ENCODE measurements at regions not wholly inside any gene's neighbourhood (a gene's known extent, or its start where the extent isn't known, plus 50 kb on each side); places are given as distances from the start of the nearest gene placed in this dataset.
"Not testable (repeated sequence)": the region's sequence is repeated elsewhere in the genome, so short reads cannot be mapped to it uniquely, and the experiment has no call there.

GRCh38 chr21:20221981-20222380 is 776.2 kb upstream of the NCAM2 start:
- not testable (repeated sequence) for DNase-seq (ENCODE audit: low read depth in 2 of 3, low spot score in 1 of 3)

DNA sequence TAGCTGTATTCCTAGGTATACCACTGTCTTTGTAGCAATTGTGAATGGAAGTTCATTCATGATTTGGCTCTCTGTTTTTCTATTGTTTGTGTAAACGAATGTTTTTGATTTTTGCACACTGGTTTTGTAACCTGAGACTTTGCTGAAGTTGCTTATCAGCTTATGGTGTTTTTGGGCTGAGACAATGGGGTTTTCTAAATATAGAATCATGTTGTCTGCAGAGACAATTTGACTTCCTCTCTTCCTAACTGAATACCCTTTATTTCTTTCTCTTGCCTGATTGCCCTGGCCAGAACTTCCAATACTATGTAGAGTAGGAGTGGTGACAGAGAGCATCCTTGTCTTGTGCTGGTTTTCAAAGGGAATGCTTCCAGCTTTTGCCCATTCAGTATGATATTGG is 761.6 kb upstream of the NCAM2 start:
- not testable (repeated sequence) for DNase-seq (ENCODE audit: low read depth in 2 of 3, low spot score in 1 of 3)

GRCh38 chr21:20249401-20249800 is 748.8 kb upstream of the NCAM2 start:
- no peak for DNase-seq (ENCODE audit: low read depth in 2 of 3, low spot score in 1 of 3)

GRCh38 chr21:20250337-20250736 is 747.9 kb upstream of the NCAM2 start:
- DNase-seq (ENCODE audit: low read depth in 2 of 3, low spot score in 1 of 3), result no peak

DNA sequence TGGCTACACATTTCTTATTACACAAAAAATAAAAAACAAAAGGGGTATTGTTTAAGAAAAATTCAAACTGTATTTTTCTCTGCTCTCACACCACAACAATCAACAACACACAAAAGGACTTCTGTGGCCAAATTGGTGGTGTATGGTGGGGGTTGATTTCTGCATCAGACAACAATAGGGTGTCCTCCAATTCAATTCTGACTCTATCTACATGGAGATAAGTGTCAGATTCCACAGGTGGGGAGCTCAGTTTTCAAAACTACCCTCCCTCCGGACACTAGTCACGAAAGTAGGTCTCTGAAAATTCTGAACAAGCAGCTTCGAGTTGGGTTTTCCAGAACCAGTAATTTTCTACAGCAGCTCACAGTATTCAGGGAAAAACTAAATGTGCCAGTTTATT is 744.9 kb upstream of the NCAM2 start:
- no peak for DNase-seq (ENCODE audit: low read depth in 2 of 3, low spot score in 1 of 3)

- DNase-seq (ENCODE audit: low read depth in 2 of 3, low spot score in 1 of 3), result no peak
Observed at GRCh38 chr21:20254964-20255363, 743.2 kb upstream of the NCAM2 start.

DNA sequence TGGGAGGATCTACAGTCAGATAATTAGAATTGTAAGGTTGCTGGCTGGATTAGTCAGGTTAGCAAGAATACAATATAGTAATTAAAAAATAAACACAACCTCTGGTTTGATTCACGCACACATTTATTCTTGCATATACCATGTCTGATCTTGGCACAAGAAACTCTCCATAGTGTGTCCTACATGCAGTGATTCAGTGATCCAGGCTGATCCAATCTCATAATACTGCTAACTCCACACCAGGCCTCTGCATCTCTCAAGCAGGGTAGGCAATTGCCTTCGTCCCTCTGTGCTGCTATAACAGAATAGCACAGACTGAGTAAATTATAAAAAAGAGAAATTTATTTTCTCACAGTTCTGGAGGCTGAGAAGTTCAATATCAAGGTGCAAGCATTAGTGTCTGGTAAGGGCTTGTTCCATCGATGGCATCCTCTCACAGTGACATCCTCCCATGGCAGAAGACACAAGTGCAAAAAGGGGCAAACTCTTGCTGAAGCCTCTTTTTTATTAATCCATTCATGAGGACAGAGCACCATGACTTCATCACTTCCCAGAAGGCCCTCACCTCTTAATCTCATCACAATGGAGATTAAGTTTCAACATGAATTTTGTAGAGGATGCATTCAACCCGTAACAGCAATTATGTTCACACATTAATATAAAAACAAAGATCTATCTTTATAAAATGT is 741.0 kb upstream of the NCAM2 start:
- no peak for DNase-seq (ENCODE audit: low read depth in 2 of 3, low spot score in 1 of 3)

DNA sequence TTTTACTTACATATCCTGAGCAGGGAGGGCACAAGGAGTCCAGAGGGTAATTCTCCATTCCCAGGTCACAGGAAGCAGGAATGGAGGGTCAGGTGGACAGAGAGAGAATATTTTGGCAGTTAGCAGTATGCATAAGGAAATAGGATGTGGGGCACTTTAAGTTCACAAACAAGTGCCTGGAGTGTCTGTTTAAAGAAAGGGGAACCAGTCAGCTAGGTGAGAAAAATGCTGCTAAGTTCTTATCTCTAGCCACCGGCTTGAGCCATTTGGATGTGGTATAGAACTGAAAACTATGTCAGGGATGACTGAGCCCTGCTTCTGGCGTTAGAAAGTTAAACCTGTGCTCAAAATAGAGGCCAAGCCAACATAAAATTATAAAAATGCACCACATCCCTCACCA is 739.7 kb upstream of the NCAM2 start:
- no peak for DNase-seq (ENCODE audit: low read depth in 2 of 3, low spot score in 1 of 3)

GRCh38 chr21:20259031-20259867 is 739.0 kb upstream of the NCAM2 start:
- DNase-seq (ENCODE audit: low read depth in 2 of 3, low spot score in 1 of 3), result no peak

DNA sequence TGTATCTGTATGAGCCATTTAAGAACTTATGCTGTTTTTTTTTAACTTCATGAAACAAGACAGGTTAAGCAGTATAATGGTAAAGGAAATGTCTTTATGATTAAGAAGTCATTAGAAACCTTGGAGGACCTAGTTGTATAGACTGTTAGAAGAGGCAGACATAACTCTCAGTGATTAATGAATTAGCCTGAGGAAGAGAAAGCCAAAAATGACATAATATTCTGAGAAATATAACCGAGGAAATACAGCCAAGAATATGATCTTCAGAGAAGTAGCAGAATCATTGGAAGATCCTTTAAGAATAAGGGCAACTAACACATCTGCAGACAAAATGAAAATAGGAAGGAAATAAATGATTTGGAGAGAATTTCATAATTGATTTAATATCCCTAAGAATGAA is 738.1 kb upstream of the NCAM2 start:
- DNase-seq (ENCODE audit: low read depth in 2 of 3, low spot score in 1 of 3), result no peak

GRCh38 chr21:20261364-20261763 is 736.8 kb upstream of the NCAM2 start:
- DNase-seq (ENCODE audit: low read depth in 2 of 3, low spot score in 1 of 3), result no peak

- no peak for DNase-seq (ENCODE audit: low read depth in 2 of 3, low spot score in 1 of 3)
Observed at GRCh38 chr21:20265707-20266440, 732.3 kb upstream of the NCAM2 start.

DNA sequence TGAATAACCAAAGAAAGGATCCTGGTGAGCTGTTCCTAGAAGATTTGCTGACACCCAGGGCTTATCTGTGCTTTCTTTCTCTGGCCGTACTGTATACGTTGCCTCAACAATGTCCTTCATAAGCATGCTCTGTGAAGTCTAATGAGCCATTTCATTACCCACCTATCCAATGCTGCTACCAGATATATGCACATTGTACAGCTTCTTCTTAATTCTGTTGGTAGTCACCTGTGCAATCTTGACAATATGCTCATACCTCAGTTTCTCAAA is 731.8 kb upstream of the NCAM2 start:
- DNase-seq (ENCODE audit: low read depth in 2 of 3, low spot score in 1 of 3), result no peak

DNA sequence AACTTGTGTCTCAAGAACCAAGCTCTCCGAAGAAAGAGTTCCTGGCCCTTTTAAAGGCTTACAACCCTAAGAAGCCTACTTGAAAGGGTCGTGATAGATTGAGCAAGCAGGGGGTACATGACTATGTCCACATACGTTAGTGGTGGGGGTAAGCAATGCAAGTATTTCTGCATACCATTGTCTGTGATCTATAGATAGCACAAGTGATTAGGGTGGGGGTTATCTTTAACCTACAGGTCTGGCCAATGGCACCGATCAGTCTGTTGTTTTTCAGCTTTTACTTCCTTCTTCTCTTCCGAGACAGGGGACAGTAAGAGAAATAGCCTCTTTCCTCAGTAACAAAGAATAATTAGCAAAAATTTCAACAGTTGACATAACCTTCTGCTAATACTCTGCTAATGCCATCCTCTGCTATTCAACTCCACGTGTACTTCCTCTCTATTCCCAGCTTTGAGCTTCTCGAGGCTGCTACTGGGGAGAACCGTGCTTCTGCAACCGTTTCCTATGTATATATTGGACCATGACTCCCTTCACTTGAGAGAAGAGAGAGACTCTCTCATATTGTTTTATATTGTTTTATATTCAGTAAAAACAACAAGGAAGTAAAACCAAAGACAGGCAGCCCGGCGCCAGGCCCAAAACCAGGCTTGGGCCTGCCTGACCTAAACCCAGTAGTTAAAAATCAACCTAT is 727.7 kb upstream of the NCAM2 start:
- no peak for DNase-seq (ENCODE audit: low read depth in 2 of 3, low spot score in 1 of 3)

- no peak for DNase-seq (ENCODE audit: low read depth in 2 of 3, low spot score in 1 of 3)
Observed at GRCh38 chr21:20272791-20273362, 725.3 kb upstream of the NCAM2 start.

GRCh38 chr21:20276377-20276776 is 721.8 kb upstream of the NCAM2 start:
- DNase-seq (ENCODE audit: low read depth in 2 of 3, low spot score in 1 of 3), result no peak

DNA sequence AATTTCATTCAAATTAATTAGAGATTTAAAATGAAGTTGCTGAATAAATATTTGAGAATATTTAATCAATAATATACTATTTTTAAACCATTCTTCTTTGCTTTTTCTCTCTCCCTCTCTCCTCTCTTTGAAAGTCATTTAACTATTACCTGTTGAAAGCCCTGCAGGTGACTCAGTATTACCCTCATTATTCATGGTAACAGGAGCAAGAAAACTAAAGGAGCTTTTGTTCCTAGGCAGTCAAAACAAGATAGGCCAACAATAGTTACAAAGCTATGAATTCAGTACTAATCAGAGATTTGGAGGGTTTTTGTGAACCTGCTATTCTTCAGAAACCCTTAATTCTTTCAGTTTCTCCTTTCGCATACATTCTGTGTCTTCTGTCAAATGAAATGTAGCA is 721.3 kb upstream of the NCAM2 start:
- DNase-seq (ENCODE audit: low read depth in 2 of 3, low spot score in 1 of 3), result no peak

DNA sequence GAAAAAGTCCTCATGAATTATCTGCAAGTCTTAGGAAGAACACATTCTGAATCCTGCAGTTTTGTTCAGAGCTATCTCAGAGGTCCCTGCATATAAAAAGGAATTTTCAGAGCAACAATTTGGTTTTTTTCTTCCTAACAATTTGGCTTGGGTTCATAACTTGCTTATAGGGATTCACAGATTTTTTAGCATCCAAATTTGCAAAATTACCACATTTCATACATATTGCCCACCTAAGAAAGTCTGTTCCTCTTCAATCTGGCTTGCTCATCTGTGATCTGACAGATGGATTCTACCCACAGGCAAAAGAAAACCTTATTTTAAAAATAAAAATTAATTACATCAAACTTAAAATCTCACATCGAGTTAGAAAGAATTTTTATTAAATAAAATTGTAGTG is 714.4 kb upstream of the NCAM2 start:
- DNase-seq (ENCODE audit: low read depth in 2 of 3, low spot score in 1 of 3), result no peak

GRCh38 chr21:20292280-20292679 is 705.9 kb upstream of the NCAM2 start:
- DNase-seq (ENCODE audit: low read depth in 2 of 3, low spot score in 1 of 3), result no peak

- DNase-seq (ENCODE audit: low read depth in 2 of 3, low spot score in 1 of 3), result not testable (repeated sequence)
Observed at GRCh38 chr21:20292854-20293253, 705.4 kb upstream of the NCAM2 start.

DNA sequence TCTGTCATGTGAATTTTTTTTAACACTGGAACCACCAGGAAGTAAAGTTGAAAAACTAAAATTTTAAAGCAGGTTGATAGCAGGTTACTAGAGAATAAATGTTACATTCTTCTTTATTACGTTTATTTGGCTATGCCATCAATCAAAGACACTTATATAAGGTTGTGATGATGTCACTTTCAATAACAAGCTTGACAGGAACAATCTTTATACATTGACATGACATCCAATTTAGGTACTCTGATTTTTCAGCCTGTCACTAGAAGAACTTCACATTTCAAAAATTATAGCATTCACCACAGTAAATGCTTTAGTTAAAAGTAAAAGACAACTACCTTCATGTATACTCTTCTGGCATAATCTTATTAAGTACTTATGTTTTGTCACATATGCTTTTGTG is 696.8 kb upstream of the NCAM2 start:
- no peak for DNase-seq (ENCODE audit: low read depth in 2 of 3, low spot score in 1 of 3)
